H9 (cell line): ENCODE measurements at regions not wholly inside any gene's neighbourhood (a gene's known extent, or its start where the extent isn't known, plus 50 kb on each side); places are given as distances from the start of the nearest gene placed in this dataset.

Experiments
- DNase-seq: peaks from one replicate; pipeline ENCODE4 v3.0.0-alpha.2; 2017
- H2AFZ ChIP-seq: one replicate; pipeline ENCODE4 v1.6.1; 2013; ENCODE audit warnings: mild to moderate bottlenecking, low read length, control low read depth, moderate library complexity
- H2AK5ac ChIP-seq: 2 replicates; pipeline ENCODE4 v1.6.1; 2013; ENCODE audit warnings: low read length, control low read depth, mixed read lengths; ENCODE audit not compliant: insufficient read length
- H2BK120ac ChIP-seq: one replicate; pipeline ENCODE4 v1.6.1; 2013; ENCODE audit warnings: low read depth, mild to moderate bottlenecking, low read length, control low read depth, inconsistent platforms; ENCODE audit not compliant: poor library complexity, severe bottlenecking
- H2BK12ac ChIP-seq: 2 replicates; pipeline ENCODE4 v1.6.1; 2013; ENCODE audit warnings: low read length, control low read depth, mixed read lengths, low read depth; ENCODE audit not compliant: insufficient read length
- H2BK15ac ChIP-seq: 2 replicates; pipeline ENCODE4 v1.6.1; 2013; ENCODE audit warnings: low read depth, low read length, control low read depth
- H2BK20ac ChIP-seq: one replicate; pipeline ENCODE4 v1.6.1; 2013; ENCODE audit warnings: low read depth, mild to moderate bottlenecking, low read length, control low read depth, inconsistent platforms; ENCODE audit not compliant: poor library complexity, severe bottlenecking
- H2BK5ac ChIP-seq: 2 replicates; pipeline ENCODE4 v1.6.1; 2013; ENCODE audit warnings: low read length, control low read depth, mixed read lengths; ENCODE audit not compliant: insufficient read length
- H3K14ac ChIP-seq: 2 replicates; pipeline ENCODE4 v1.6.1; 2013; ENCODE audit warnings: low read length, control low read depth; ENCODE audit not compliant: insufficient read depth
- H3K18ac ChIP-seq: 2 replicates; pipeline ENCODE4 v1.6.1; 2013; ENCODE audit warnings: low read depth, mild to moderate bottlenecking, mixed read lengths, low read length, control low read depth; ENCODE audit not compliant: insufficient read length
- H3K23ac ChIP-seq: 2 replicates; pipeline ENCODE4 v1.6.1; 2013; ENCODE audit warnings: low read length, control low read depth, mixed read lengths, low read depth; ENCODE audit not compliant: insufficient read length
- H3K23me2 ChIP-seq: 2 replicates; pipeline ENCODE4 v1.6.1; 2013; ENCODE audit warnings: low read depth, mild to moderate bottlenecking, mixed read lengths, low read length, control low read depth; ENCODE audit not compliant: insufficient read length, poor library complexity, severe bottlenecking
- H3K27ac ChIP-seq: 2 replicates; pipeline ENCODE4 v1.5.1; 2013; ENCODE audit warnings: low read length, control low read depth, mixed read lengths, low read depth; ENCODE audit not compliant: insufficient read length
- H3K27me3 ChIP-seq: 2 replicates; pipeline ENCODE4 v1.6.1; 2013; ENCODE audit warnings: low read length, control low read depth, inconsistent platforms; ENCODE audit not compliant: insufficient read depth
- H3K4ac ChIP-seq: 2 replicates; pipeline ENCODE4 v1.6.1; 2013; ENCODE audit warnings: low read depth, mild to moderate bottlenecking, control low read depth, inconsistent platforms, low read length, moderate library complexity
- H3K4me1 ChIP-seq: 2 replicates; pipeline ENCODE4 v1.6.1; 2013; ENCODE audit warnings: low read length, control low read depth, inconsistent platforms; ENCODE audit not compliant: insufficient read depth
- H3K4me2 ChIP-seq: 2 replicates; pipeline ENCODE4 v1.6.1; 2013; ENCODE audit warnings: low read length, control low read depth, mixed read lengths; ENCODE audit not compliant: insufficient read length, insufficient read depth
- H3K56ac ChIP-seq: 2 replicates; pipeline ENCODE4 v1.6.1; 2013; ENCODE audit warnings: low read depth, mild to moderate bottlenecking, mixed read lengths, low read length, control low read depth; ENCODE audit not compliant: insufficient read length
- H3K79me1 ChIP-seq: 2 replicates; pipeline ENCODE4 v1.6.1; 2013; ENCODE audit warnings: low read depth, mild to moderate bottlenecking, moderate library complexity, low read length, control low read depth, inconsistent platforms; ENCODE audit not compliant: insufficient read depth, poor library complexity, severe bottlenecking
- H3K79me2 ChIP-seq: 2 replicates; pipeline ENCODE4 v1.6.1; 2013; ENCODE audit warnings: low read length, control low read depth, inconsistent platforms; ENCODE audit not compliant: insufficient read depth
- H3K9ac ChIP-seq: 2 replicates; pipeline ENCODE4 v1.6.1; 2013; ENCODE audit warnings: low read length, control low read depth, mixed read lengths; ENCODE audit not compliant: insufficient read length; ENCODE audit errors: extremely low read depth
- H3K9me3 ChIP-seq: one replicate; pipeline ENCODE4 v1.6.1; 2013; ENCODE audit warnings: low read depth, low read length, inconsistent platforms; ENCODE audit not compliant: control insufficient read depth
- H3T11ph ChIP-seq: one replicate; pipeline ENCODE4 v1.6.1; 2013; ENCODE audit warnings: mild to moderate bottlenecking, low read length, control low read depth, inconsistent platforms
- H4K20me1 ChIP-seq: one replicate; pipeline ENCODE4 v1.6.1; 2013; ENCODE audit not compliant: control insufficient read depth, insufficient read length, insufficient read depth
- H4K5ac ChIP-seq: 2 replicates; pipeline ENCODE4 v1.6.1; 2013; ENCODE audit warnings: low read depth, mild to moderate bottlenecking, mixed read lengths, low read length, control low read depth; ENCODE audit not compliant: insufficient read length
- H4K8ac ChIP-seq: replicated peaks from 2 replicates; pipeline ENCODE4 v1.6.1; 2013; ENCODE audit warnings: low read length, control low read depth, mixed read lengths, low read depth; ENCODE audit not compliant: insufficient read length
- H4K91ac ChIP-seq: 2 replicates; pipeline ENCODE4 v1.6.1; 2013; ENCODE audit warnings: low read depth, mild to moderate bottlenecking, moderate library complexity, mixed read lengths, low read length, control low read depth; ENCODE audit not compliant: insufficient read length
- H3K27ac Mint-ChIP-seq, 3 experiments: 2 replicates in 2 of 3; 3 replicates in 1 of 3; pipeline ENCODE4 v1.8.0; 2020 to 2021; ENCODE audit warnings: mixed read lengths in 3 of 3, mild to moderate bottlenecking in 1 of 3, moderate library complexity in 1 of 3
- H3K27me3 Mint-ChIP-seq: 2 replicates; pipeline ENCODE4 v1.8.0; 2021; ENCODE audit warnings: low read depth, mild to moderate bottlenecking, moderate library complexity, mixed read lengths
- H3K36me3 Mint-ChIP-seq, 3 experiments: 2 replicates in 2 of 3; 3 replicates in 1 of 3; pipeline ENCODE4 v1.8.0; 2020 to 2021; ENCODE audit warnings: low read depth in 3 of 3, mixed read lengths in 3 of 3; ENCODE audit not compliant: insufficient read depth in 1 of 3
- H3K4me1 Mint-ChIP-seq, 2 experiments: 2 replicates each; pipeline ENCODE4 v1.8.0; 2020; ENCODE audit warnings: mixed read lengths in 2 of 2
- H3K4me3 Mint-ChIP-seq, 2 experiments: 2 replicates in 1 of 2; 3 replicates in 1 of 2; pipeline ENCODE4 v1.8.0; 2020 to 2021; ENCODE audit warnings: mild to moderate bottlenecking in 2 of 2, mixed read lengths in 2 of 2, moderate library complexity in 1 of 2
- H3K9me3 Mint-ChIP-seq, 2 experiments: 2 replicates in 1 of 2; 3 replicates in 1 of 2; pipeline ENCODE4 v1.8.0; 2020; ENCODE audit warnings: mild to moderate bottlenecking in 2 of 2, mixed read lengths in 2 of 2, moderate library complexity in 1 of 2
- WGBS: extraction: QIAGEN DNeasy Blood & Tissue Kit; methylation state at CpG from one replicate; pipeline ENCODE4 v1.1.7; 2013; ENCODE audit warnings: missing lambda C conversion rate, low lambda C conversion rate, mixed read lengths; ENCODE audit not compliant: insufficient read length; ENCODE audit errors: extremely low coverage; 5-methylcytosine and 5-hydroxymethylcytosine counted together
- TF ChIP-seq, protein P1 (sequence below): fragments of 200-600 bp; sonication (generic); conservative IDR thresholded peaks from 3 replicates; pipeline ENCODE4 v1.8.0; 2021; ENCODE audit warnings: antibody characterized with exemption, mild to moderate bottlenecking

DNA sequence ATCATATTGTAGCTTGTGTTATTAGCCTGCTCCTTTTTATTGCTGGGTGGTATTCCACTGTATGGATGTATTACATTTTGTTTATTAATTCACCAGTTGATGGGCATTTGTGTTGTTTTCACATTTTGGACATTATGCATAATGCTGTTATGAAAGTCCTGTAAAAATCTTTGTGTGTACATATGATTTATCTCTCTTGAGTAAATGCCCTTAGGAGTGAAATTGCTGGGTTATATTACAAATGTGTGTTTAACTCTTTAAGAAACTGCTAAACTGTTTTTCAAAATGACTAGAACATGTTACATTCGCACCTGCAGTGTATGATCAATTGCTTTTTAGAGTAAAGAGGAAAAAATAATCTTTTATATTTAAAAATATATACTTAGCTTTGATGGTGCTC is 54.4 kb upstream of the TP53I11 start:
- no peak overlapping the region for H3K27ac Mint-ChIP-seq
- H3K9me3 Mint-ChIP-seq = no peaks in the 10 kb centered on the region
- H3K27ac ChIP-seq = no peak overlapping the region
- DNase-seq = no peak
- no peaks in the 10 kb centered on the region for H3K79me2 ChIP-seq
- H3K14ac ChIP-seq = no peak overlapping the region
- H2BK12ac ChIP-seq = no peak overlapping the region
- H2AK5ac ChIP-seq = no peak overlapping the region
- no peaks in the 10 kb centered on the region for H3K9me3 ChIP-seq
- H3K27me3 Mint-ChIP-seq = peaks cover 18% of the 10 kb centered on the region
- no peak overlapping the region for H4K5ac ChIP-seq
- no peaks in the 10 kb centered on the region for H3K4me1 ChIP-seq
- H2BK120ac ChIP-seq = no peak overlapping the region
- no peak overlapping the region for H3T11ph ChIP-seq
- H3K23me2 ChIP-seq = no peaks in the 10 kb centered on the region
- H2AFZ ChIP-seq = no peak overlapping the region
- H2BK5ac ChIP-seq = no peak overlapping the region
- H3K56ac ChIP-seq = no peak overlapping the region
- no peak overlapping the region for H4K8ac ChIP-seq
- no peaks in the 10 kb centered on the region for H3K27me3 ChIP-seq
- no peak overlapping the region for H3K23ac ChIP-seq
- TF ChIP-seq, protein P1, sequence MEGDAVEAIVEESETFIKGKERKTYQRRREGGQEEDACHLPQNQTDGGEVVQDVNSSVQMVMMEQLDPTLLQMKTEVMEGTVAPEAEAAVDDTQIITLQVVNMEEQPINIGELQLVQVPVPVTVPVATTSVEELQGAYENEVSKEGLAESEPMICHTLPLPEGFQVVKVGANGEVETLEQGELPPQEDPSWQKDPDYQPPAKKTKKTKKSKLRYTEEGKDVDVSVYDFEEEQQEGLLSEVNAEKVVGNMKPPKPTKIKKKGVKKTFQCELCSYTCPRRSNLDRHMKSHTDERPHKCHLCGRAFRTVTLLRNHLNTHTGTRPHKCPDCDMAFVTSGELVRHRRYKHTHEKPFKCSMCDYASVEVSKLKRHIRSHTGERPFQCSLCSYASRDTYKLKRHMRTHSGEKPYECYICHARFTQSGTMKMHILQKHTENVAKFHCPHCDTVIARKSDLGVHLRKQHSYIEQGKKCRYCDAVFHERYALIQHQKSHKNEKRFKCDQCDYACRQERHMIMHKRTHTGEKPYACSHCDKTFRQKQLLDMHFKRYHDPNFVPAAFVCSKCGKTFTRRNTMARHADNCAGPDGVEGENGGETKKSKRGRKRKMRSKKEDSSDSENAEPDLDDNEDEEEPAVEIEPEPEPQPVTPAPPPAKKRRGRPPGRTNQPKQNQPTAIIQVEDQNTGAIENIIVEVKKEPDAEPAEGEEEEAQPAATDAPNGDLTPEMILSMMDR = no peak
- H3K4me1 Mint-ChIP-seq = peaks cover 5 to 8% of the 10 kb centered on the region in 2 experiments; a peak in 3 of 4 replicates
- H4K91ac ChIP-seq = no peak overlapping the region
- H3K4ac ChIP-seq = no peak overlapping the region
- H3K4me3 Mint-ChIP-seq = no peak overlapping the region
- H3K4me2 ChIP-seq = no peak overlapping the region
- H3K79me1 ChIP-seq = no peaks in the 10 kb centered on the region
- no peaks in the 10 kb centered on the region for H4K20me1 ChIP-seq
- no peak overlapping the region for H2BK15ac ChIP-seq
- H3K9ac ChIP-seq = no peak overlapping the region
- H3K18ac ChIP-seq = no peak overlapping the region
- no peaks in the 10 kb centered on the region for H3K36me3 Mint-ChIP-seq
- H2BK20ac ChIP-seq = no peak overlapping the region
- no CpG with 5 or more reads among the region's 1 CpG for WGBS
